HG02759 (cell line): ENCODE measurements at regions not wholly inside any gene's neighbourhood (a gene's known extent, or its start where the extent isn't known, plus 50 kb on each side); places are given as distances from the start of the nearest gene placed in this dataset.
"Not testable (repeated sequence)": the region's sequence is repeated elsewhere in the genome, so short reads cannot be mapped to it uniquely, and the experiment has no call there.

Source experiments
- ATAC-seq: cut with Tn5 transposase; IDR thresholded peaks from one replicate; pipeline ENCODE4 v1.9.1; 2021; ENCODE audit warnings: mild to moderate bottlenecking, moderate library complexity; ENCODE audit not compliant: unreplicated experiment

DNA sequence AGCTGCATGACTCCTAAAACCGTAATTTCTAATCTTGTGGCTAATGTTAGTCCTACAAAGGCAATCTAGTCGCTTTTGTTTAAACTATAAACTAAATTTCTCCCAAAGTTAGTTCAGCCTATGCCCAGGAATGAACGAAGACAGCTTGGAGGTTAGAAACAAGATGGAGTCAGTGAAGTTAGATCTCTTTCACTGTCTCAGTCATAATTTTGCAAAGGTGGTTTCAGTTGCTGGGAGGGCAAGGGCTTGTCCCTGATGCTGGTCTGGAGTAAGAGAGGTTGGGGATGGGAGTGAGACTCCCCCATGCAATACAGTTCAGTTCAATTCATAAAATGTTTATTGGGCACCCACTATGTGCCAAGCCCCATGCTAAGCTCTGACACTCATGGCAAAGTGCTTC is 362.1 kb downstream of the TYW1 start:
- ATAC-seq = not testable (repeated sequence)

DNA sequence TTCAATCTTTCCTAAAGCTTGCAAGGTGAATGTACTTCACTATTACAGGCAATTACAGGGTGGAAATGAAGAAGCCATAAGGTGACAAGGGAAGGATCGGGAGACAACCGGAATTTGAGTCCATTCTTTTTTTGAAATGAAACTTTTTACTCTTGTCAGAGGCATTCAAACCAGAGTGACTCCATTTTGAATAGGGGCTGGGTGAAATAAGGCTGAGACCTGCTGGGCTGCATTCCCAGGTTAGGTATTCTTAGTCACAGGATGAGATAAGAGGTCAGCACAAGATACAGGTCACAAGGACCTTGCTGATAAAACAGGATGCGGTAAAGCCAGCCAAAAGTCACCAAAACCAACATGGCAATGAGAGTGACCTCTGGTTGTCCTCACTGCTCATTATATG is 363.3 kb downstream of the TYW1 start:
- ATAC-seq = no peak

DNA sequence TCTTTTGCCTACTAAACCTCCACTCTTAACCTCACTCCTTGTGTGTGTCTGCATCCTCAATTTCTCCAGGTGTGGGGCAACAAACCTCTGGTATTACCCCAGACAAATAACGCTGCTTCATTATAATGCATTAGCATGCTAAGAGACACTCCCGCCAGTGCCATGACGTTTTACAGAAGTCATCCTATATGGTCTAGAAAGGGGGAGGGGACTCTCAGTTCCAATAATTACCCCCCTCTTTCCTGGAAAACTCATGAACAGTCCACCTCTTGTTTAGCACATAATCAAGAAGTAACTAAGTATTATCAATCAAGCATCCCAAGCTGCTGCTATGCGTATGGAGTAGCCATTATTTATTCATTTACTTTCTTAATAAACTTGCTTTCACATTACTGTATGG is 364.5 kb downstream of the TYW1 start:
- ATAC-seq = no peak

DNA sequence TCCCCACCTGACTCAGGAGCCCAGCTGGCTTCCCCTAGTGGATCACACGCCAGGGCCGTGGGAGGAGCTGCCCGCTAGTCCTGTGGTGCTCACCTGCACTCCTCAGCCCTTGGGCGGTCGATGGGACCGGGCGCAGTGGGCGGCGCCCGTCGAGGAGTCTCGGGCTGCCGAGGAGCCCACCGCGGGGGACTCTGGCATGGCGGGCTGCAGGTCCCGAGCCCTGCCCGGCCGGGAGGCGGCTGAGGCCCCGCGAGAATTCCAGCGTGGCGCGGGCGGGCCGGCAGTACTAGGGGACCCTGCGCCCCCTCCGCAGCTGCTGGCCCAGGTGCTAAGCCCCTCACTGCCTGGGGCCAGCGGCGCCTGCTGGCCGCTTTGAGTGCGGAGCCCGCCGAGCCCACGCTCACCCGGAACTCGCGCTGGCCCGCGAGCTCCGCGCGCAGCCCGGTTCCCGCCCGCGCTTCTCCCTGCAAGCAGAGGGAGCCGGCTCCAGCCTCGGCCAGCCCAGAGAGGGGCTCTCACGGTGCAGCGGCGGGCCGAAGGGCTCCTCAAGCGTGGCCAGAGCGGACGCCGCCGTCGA is 367.9 kb downstream of the TYW1 start:
- no peak for ATAC-seq

GRCh38 chr7:67371429-67372305 is 375.0 kb downstream of the TYW1 start:
- peak; percentile 99 for ATAC-seq

GRCh38 chr7:67373389-67373788 is 376.8 kb downstream of the TYW1 start:
- ATAC-seq = not testable (repeated sequence)

- ATAC-seq = no peak
Measured at GRCh38 chr7:67375427-67375826, 378.8 kb downstream of the TYW1 start.

DNA sequence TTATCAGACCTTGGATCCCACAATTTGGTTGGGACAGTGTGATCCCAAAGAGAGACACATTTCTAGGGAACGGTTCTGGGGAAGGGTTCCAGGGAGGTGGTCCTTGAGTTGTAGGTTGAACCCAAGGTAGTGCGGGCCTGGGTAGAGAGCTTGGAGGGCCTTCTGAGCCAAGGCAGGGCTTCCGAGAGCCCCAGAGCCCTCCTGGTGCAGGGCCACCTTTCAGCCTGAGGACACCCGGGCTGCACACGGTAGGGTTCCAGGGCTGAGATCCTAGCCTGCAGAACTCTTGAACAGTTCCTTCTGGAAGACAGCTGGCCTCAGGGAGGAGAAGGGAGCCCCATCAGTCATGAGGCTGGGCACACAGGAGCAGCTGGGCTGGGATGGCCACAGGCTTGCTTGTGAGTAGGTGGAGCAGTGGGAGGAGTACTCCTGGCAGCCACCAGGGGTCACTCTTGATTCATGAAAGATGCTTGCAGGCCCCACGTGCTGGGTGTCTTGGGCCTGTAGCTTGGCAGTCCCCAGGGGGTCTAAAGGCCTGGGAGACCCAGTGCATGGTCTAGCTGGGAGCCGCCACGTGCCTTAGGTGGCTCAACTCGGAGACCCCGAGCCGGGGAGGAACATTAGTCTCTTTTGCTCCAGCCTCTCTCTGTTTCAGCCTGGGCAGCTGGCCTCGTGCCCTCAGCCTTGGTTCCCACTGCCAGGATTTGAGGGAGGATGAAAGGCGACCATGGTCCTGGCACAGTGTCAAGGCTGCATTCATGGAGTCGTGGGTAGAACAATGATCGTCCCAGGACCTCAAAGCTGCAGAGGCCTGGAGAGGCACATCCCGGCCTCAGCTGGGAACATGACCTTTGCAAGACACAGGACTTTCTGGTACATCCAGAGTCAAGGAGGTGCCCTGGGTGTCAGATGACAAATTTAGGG is 381.6 kb downstream of the TYW1 start:
- peak; percentile 96 for ATAC-seq

DNA sequence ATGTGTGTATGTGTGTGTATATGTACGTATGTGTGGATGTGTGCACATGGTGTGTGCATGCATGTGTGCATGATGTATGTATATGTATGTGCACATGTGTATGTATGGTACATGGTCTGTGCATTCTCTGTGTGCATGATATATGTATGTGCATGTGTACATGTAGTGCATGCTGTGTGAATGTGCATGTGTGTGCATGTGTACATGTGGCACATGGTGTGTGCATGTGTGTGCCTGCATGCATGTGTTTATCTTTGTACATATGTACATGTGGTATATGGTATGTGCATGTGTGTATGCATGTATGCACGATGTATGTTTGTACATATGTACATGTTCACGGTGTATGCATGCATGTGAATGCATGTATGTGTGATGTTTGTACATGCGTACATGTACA is 383.7 kb downstream of the TYW1 start:
- ATAC-seq = no peak

DNA sequence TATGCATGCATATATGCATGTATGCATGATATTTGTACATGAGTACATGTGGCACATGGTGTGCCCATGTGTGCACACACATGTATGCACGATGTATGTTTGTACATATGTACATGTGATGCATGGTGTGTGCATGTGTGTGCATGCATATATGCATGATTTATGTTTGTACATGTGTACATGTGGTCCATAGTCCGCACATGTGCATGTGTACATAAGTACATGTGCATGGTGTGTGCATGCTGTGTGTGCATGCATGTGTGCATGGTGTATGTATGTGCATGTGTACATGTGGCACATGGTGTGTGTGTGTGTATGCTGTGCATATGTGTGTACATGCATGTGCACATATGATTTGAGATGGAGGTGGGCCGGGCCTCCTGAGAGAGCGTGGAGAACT is 384.2 kb downstream of the TYW1 start:
- ATAC-seq = no peak

- no peak for ATAC-seq
Measured at GRCh38 chr7:67387851-67388250, 391.2 kb downstream of the TYW1 start.

DNA sequence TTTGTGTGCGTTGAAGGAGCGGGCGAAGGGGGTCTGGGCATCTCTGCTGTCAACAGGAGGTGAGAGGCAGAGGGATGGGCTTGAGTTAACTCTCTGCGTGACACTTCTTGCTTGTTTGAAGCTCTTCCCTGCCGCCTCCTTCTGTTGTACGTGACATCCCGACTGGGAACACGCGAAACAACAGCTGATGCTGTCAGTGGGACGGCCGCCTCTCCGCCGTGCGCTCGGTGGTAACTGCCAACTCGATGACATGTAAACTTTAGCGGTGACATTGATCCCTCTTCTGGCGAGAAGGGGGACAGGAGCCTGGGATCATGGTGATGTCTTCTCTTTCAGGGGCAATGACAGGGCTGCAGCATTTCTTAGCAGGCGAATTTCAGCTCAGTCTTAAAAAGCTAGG is 394.5 kb downstream of the TYW1 start:
- ATAC-seq = no peak

- ATAC-seq = no peak
Measured at GRCh38 chr7:67392596-67393438, 396.2 kb downstream of the TYW1 start.

GRCh38 chr7:67393903-67394302 is 397.3 kb downstream of the TYW1 start:
- no peak for ATAC-seq

DNA sequence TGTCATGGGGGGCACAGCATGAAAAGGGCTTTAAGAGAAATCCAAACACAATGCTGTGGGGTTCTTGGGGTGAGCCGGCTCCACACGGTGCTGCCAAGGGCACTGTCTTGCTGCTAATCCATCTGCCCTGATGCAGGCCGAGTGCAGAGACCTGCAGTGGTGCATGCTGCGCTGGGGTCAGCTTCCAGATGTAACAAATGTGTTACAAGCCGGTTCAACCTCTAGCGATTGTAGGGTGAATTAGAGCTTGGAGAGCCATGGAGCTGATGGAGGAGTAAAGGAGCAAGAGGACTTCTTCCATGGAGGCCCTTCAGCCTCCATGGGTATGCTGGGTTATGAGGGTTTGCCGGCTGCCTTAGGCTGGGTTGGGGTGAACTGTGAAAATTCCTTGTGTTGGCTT is 402.3 kb downstream of the TYW1 start:
- ATAC-seq = no peak

DNA sequence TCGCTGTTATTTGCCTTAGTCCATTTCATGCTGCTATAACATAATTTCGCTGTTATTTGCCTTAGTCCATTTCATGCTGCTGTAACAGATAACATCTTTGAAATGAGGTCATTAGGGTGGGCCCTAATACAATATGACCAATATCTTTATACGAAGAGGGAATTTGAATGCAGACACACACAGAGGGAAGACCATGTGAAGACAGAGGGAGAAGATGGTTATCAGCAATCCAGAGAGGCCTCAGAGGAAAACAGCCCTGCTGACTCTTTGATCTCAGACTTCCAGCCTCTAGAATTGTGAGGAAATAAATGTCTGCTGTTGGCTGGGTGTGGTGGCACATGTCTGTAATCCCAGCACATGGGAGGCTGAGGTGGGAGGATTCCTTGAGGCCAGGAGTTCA is 404.9 kb downstream of the TYW1 start:
- ATAC-seq = no peak

DNA sequence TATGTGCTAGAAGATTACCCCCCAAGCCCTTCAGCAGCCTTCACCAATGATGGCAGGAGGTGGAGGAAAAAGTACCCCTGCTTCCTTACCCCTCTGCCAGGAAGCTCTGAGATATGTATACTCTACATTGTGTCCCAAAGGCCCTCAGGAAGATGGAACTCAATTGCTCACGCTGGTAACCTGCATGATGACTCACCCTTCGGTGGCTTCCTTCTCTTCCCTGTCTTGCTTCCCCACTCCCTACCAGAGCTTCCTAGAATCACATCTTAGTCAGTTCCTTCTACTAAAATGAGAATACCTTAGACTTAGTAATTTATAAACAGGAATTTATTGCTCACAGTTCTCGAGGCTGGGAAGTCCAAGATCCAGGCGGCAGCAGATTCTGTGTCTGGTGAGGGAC is 405.6 kb downstream of the TYW1 start:
- no peak for ATAC-seq

DNA sequence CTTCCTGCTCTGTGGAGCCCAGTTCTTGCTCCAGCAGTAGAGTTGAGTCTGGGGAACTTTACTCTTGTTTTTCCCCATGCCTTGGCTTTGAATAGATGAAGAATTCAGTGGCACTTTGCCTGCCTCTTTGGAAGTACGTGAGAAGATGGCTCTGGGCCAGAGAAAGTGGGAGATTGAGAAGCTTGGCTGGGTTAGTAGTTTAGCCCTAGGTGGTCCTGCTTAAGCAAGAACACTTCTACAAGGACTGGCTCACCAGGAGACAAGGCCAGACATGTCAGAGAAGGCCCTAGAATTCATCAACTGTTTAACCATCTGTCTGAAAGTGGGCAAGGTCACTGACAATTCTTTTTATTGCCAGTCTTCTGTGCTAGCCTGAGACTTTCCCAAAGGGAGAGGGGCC is 410.3 kb downstream of the TYW1 start:
- no peak for ATAC-seq

DNA sequence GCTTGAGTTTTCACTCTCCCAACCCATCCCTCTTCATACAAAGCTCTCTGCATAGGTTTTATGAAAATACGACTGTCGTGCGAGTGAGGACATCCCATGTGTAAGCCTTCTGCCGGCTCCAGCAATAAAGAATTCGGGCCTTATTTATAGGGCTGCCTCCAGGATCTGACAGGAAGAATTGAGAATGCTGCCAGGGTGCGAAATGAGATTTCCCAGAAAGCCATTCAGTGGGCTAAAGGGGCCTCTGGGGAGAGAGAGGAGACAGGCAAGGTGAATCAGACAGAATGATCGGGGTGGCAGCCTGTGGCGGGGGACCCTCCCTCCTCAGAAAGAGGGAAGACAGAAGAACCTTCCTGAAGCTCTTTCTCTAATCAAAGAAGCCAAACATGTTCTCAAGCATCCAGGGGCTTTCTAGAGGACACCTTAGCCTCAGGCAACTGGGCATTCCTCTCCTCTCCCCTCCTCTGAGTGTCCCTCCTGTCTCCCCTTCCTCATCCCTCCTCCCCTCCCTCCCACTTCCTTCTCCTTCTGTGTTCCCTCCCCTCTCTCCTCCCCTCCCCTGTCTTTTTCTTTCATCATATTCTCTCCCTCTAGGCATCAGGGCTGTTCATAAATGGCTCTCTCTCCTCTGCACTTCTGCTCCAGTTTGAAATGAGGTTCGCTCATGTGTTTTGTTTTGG is 410.9 kb downstream of the TYW1 start:
- ATAC-seq = no peak

- ATAC-seq = no peak
Measured at GRCh38 chr7:67408109-67408508, 411.5 kb downstream of the TYW1 start.
